ENCODE measurements at regions not wholly inside any gene's neighbourhood (a gene's known extent, or its start where the extent isn't known, plus 50 kb on each side); places are given as distances from the start of the nearest gene placed in this dataset.
"Not testable (repeated sequence)": the region's sequence is repeated elsewhere in the genome, so short reads cannot be mapped to it uniquely, and the experiment has no call there.

- ChIA-PET CTCF (interaction anchor here (0.6 kb wide), 1 partner anchor 1061 kb away, joined by 3 read pairs; no protein-coding TSS in a partner anchor), POLR2A (no interaction called here)
- no peaks in the 10 kb centered on the region for H3K36me3 ChIP-seq (ENCODE audit: control insufficient read depth in 2 of 2, insufficient read depth in 1 of 2, low read length in 2 of 2)
- H3K4me1 ChIP-seq (ENCODE audit: control insufficient read depth, insufficient read depth, low read length), result no peaks in the 10 kb centered on the region
- no peak for TF ChIP-seq OSR2 (tag by site-specific recombination; IDR thresholded peaks at IDR 0.05)
- TF ChIP-seq ZNF585B (tag by site-specific recombination; IDR thresholded peaks at IDR 0.05), result no peak
- no peak for TF ChIP-seq ZNF596 (tag by site-specific recombination; IDR thresholded peaks at IDR 0.05)
- no peak for TF ChIP-seq SP3 (tag by site-specific recombination; IDR thresholded peaks at IDR 0.05)
- TF ChIP-seq KLF17 (tag by site-specific recombination; IDR thresholded peaks at IDR 0.05), result no peak
- TF ChIP-seq ZNF610 (tag by site-specific recombination; IDR thresholded peaks at IDR 0.05; ENCODE audit: borderline replicate concordance), result no peak
- TF ChIP-seq BCL6B (tag by site-specific recombination; IDR thresholded peaks at IDR 0.05), result no peak
- TF ChIP-seq ZNF18 (tag by site-specific recombination; IDR thresholded peaks at IDR 0.05), result no peak
- TF ChIP-seq ZNF133 (tag by site-specific recombination; IDR thresholded peaks at IDR 0.05), result no peak
- no peak for TF ChIP-seq KLF1 (tag by site-specific recombination; IDR thresholded peaks at IDR 0.05)
- TF ChIP-seq ZNF510 (tag by site-specific recombination; IDR thresholded peaks at IDR 0.05; ENCODE audit: insufficient replicate concordance), result no peak
- TF ChIP-seq ZBTB1 (tag by site-specific recombination; IDR thresholded peaks at IDR 0.05), result no peak
- no peak for TF ChIP-seq ZNF48 (tag by site-specific recombination; IDR thresholded peaks at IDR 0.05)
- no peak for TF ChIP-seq PRDM1 (tag by site-specific recombination; IDR thresholded peaks at IDR 0.05)
- TF ChIP-seq ZNF138 (tag by site-specific recombination; IDR thresholded peaks at IDR 0.05; ENCODE audit: borderline replicate concordance), result no peak
- no peak for TF ChIP-seq KLF10 (tag by site-specific recombination; IDR thresholded peaks at IDR 0.05)
- TF ChIP-seq ZSCAN5A (tag by site-specific recombination; IDR thresholded peaks at IDR 0.05), result no peak
- TF ChIP-seq ZNF621 (tag by site-specific recombination; IDR thresholded peaks at IDR 0.05), result no peak
- no peak for TF ChIP-seq ZNF548 (tag by site-specific recombination; IDR thresholded peaks at IDR 0.05)
- TF ChIP-seq TRIM28 (IDR thresholded peaks at IDR 0.05; ENCODE audit: borderline replicate concordance, low read length), result no peak
- H3K27ac ChIP-seq (ENCODE audit: extremely low read depth, low read depth, low read length), result no peak overlapping the region
- H3K4me3 ChIP-seq (ENCODE audit: low read depth, low read length), result no peak overlapping the region
- no peaks in the 10 kb centered on the region for H3K9me3 ChIP-seq (ENCODE audit: control insufficient read depth, insufficient read depth, low read depth, low read length)
Measured at GRCh38 chr1:244305776-244306341, 145.8 kb downstream of the ADSS2 start.

GRCh38 chr1:244306544-244306943, 145.2 kb downstream of the ADSS2 start:
- H3K27ac ChIP-seq (ENCODE audit: extremely low read depth, low read depth, low read length), result no peak overlapping the region
- TF ChIP-seq SETDB1 (IDR thresholded peaks at IDR 0.05; ENCODE audit: insufficient read length, low read length) (peak; percentile 92), ZFP41 (tag by site-specific recombination; IDR thresholded peaks at IDR 0.05; ENCODE audit: borderline replicate concordance) (no peak), ZNF510 (tag by site-specific recombination; IDR thresholded peaks at IDR 0.05; ENCODE audit: insufficient replicate concordance) (peak; percentile 10), BCL11B (tag by site-specific recombination; IDR thresholded peaks at IDR 0.05; ENCODE audit: low read depth) (no peak), ZNF362 (tag by site-specific recombination; IDR thresholded peaks at IDR 0.05) (no peak), SP7 (tag by site-specific recombination; IDR thresholded peaks at IDR 0.05) (no peak)
- ChIA-PET CTCF (interaction anchor here (0.6 kb wide), 1 partner anchor 1062 kb away, joined by 3 read pairs; no protein-coding TSS in a partner anchor), POLR2A (no interaction called here)
- H3K4me3 ChIP-seq (ENCODE audit: low read depth, low read length), result no peak overlapping the region
- H3K36me3 ChIP-seq (ENCODE audit: control insufficient read depth in 2 of 2, insufficient read depth in 1 of 2, low read length in 2 of 2), result no peaks in the 10 kb centered on the region
- no peaks in the 10 kb centered on the region for H3K4me1 ChIP-seq (ENCODE audit: control insufficient read depth, insufficient read depth, low read length)
- H3K9me3 ChIP-seq (ENCODE audit: control insufficient read depth, insufficient read depth, low read depth, low read length), result no peaks in the 10 kb centered on the region

GRCh38 chr1:244309191-244309590, 142.5 kb downstream of the ADSS2 start:
- H3K36me3 ChIP-seq (ENCODE audit: control insufficient read depth in 2 of 2, insufficient read depth in 1 of 2, low read length in 2 of 2); POLR2A ChIA-PET; H3K9me3 ChIP-seq (ENCODE audit: control insufficient read depth, insufficient read depth, low read depth, low read length); H3K4me3 ChIP-seq (ENCODE audit: low read depth, low read length); H3K27ac ChIP-seq (ENCODE audit: extremely low read depth, low read depth, low read length); H3K4me1 ChIP-seq (ENCODE audit: control insufficient read depth, insufficient read depth, low read length): not testable (repeated sequence)
- CTCF ChIA-PET, result interaction anchor here (0.6 to 2.1 kb wide), 3 partner anchors 9 to 541 kb away, joined by 3 to 11 read pairs (median 4); no protein-coding TSS in a partner anchor
